ENCODE measurements at regions not wholly inside any gene's neighbourhood (a gene's known extent, or its start where the extent isn't known, plus 50 kb on each side); places are given as distances from the start of the nearest gene placed in this dataset.
A peak's percentile ranks its signal among the peaks of the same experiment; 100 is the strongest.

DNA sequence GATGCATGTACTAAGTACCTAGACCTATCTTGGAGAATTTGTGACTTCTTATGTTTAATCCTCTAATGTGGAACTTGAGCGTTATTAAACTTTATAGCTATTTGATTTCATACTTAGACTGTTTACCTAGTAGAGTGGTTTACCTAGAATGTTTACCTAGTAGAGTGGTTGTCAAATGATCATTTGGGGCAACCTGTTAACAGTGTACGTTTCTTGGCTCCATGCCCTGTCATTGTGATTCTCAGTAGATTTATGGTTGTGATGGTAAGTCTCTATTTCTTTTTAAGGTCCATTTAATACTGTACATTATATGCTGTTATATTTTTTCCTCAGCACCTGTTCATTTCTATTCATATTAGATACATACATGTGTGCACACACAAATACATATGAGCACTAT lies 233.0 kb upstream of the MAD2L1 start:
- Histone ChIP-seq H3K27me3 (ENCODE audit: control insufficient read depth in 2 of 2, insufficient read depth in 2 of 2, low read length in 2 of 2) (no peaks in the 10 kb centered on the region), H3K27ac (ENCODE audit: low read depth in 1 of 2, low read length in 2 of 2) (no peak overlapping the region), H3K4me3 (replicated peaks in 1 of 3; ENCODE audit: low read depth in 2 of 3, low read length in 3 of 3) (no peak overlapping the region), H3K4me1 (ENCODE audit: control insufficient read depth in 1 of 2, insufficient read depth in 2 of 2, low read length in 2 of 2) (peaks cover 0 to 5% of the 10 kb centered on the region in 2 donors), H4K20me1 (ENCODE audit: insufficient read depth, low read length) (no peaks in the 10 kb centered on the region), H3K36me3 (replicated peaks in 1 of 2; ENCODE audit: control insufficient read depth in 1 of 2, insufficient read depth in 2 of 2, low read length in 2 of 2) (no peaks in the 10 kb centered on the region), H2AFZ (ENCODE audit: insufficient read depth, low read depth, low read length, poor library complexity, severe bottlenecking) (no peak overlapping the region), H3K4me2 (replicated peaks; ENCODE audit: extremely low read depth, low read length, poor library complexity, severe bottlenecking) (no peak overlapping the region), H3K9ac (ENCODE audit: insufficient read depth, low read length, poor library complexity, severe bottlenecking) (no peak overlapping the region), H3K79me2 (ENCODE audit: insufficient read depth, low read length) (no peaks in the 10 kb centered on the region), H3K9me3 (replicated peaks in 1 of 2; ENCODE audit: control insufficient read depth in 1 of 2, insufficient read depth in 1 of 2, low read length in 2 of 2) (peaks cover 0 to 2% of the 10 kb centered on the region in 2 donors)
- no peak for DNase-seq
- Mint-ChIP-seq H3K4me3 (no peak overlapping the region), H3K4me1 (no peaks in the 10 kb centered on the region), H3K27me3 (ENCODE audit: low read depth in 3 of 3) (peaks cover 0 to 2% (median 0%) of the 10 kb centered on the region in 3 donors), H3K36me3 (no peaks in the 10 kb centered on the region), H3K9me3 (peaks cover 0 to 14% (median 3%) of the 10 kb centered on the region in 7 donors), H3K27ac (peak overlapping the region in 1 of 7 donors; percentile 8)
- TF ChIP-seq, protein P1, sequence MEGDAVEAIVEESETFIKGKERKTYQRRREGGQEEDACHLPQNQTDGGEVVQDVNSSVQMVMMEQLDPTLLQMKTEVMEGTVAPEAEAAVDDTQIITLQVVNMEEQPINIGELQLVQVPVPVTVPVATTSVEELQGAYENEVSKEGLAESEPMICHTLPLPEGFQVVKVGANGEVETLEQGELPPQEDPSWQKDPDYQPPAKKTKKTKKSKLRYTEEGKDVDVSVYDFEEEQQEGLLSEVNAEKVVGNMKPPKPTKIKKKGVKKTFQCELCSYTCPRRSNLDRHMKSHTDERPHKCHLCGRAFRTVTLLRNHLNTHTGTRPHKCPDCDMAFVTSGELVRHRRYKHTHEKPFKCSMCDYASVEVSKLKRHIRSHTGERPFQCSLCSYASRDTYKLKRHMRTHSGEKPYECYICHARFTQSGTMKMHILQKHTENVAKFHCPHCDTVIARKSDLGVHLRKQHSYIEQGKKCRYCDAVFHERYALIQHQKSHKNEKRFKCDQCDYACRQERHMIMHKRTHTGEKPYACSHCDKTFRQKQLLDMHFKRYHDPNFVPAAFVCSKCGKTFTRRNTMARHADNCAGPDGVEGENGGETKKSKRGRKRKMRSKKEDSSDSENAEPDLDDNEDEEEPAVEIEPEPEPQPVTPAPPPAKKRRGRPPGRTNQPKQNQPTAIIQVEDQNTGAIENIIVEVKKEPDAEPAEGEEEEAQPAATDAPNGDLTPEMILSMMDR (IDR thresholded peaks at IDR 0.05): no peak
- WGBS (ENCODE audit: insufficient coverage): 60% methylated on average over 1 of the region's 2 CpGs
- intact Hi-C loops (cut with micrococcal nuclease): no loop called here

- Mint-ChIP-seq H3K27ac (no peak overlapping the region), H3K27me3 (ENCODE audit: low read depth in 3 of 3) (no peaks in the 10 kb centered on the region), H3K4me1 (no peaks in the 10 kb centered on the region), H3K9me3 (peaks cover 0 to 4% (median 0%) of the 10 kb centered on the region in 7 donors), H3K36me3 (no peaks in the 10 kb centered on the region), H3K4me3 (no peak overlapping the region)
- H3K9ac ChIP-seq (ENCODE audit: insufficient read depth, low read length, poor library complexity, severe bottlenecking): no peak overlapping the region
- no CpG with 5 or more reads among the region's 4 CpGs for WGBS (ENCODE audit: insufficient coverage)
- no peaks in the 10 kb centered on the region for H3K79me2 ChIP-seq (ENCODE audit: insufficient read depth, low read length)
- no peak for DNase-seq
- no peaks in the 10 kb centered on the region for H3K27me3 ChIP-seq (ENCODE audit: control insufficient read depth in 2 of 2, insufficient read depth in 2 of 2, low read length in 2 of 2)
- H3K4me2 ChIP-seq (replicated peaks; ENCODE audit: extremely low read depth, low read length, poor library complexity, severe bottlenecking): no peak overlapping the region
- TF ChIP-seq, protein P1 (IDR thresholded peaks at IDR 0.05): no peak
- intact Hi-C loops (cut with micrococcal nuclease): no loop called here
- H3K4me3 ChIP-seq (replicated peaks in 1 of 3; ENCODE audit: low read depth in 2 of 3, low read length in 3 of 3): no peak overlapping the region
- no peaks in the 10 kb centered on the region for H3K4me1 ChIP-seq (ENCODE audit: control insufficient read depth in 1 of 2, insufficient read depth in 2 of 2, low read length in 2 of 2)
- H3K9me3 ChIP-seq (replicated peaks in 1 of 2; ENCODE audit: control insufficient read depth in 1 of 2, insufficient read depth in 1 of 2, low read length in 2 of 2): no peaks in the 10 kb centered on the region
- no peaks in the 10 kb centered on the region for H3K36me3 ChIP-seq (replicated peaks in 1 of 2; ENCODE audit: control insufficient read depth in 1 of 2, insufficient read depth in 2 of 2, low read length in 2 of 2)
- no peak overlapping the region for H2AFZ ChIP-seq (ENCODE audit: insufficient read depth, low read depth, low read length, poor library complexity, severe bottlenecking)
- H4K20me1 ChIP-seq (ENCODE audit: insufficient read depth, low read length): no peaks in the 10 kb centered on the region
- no peak overlapping the region for H3K27ac ChIP-seq (ENCODE audit: low read depth in 1 of 2, low read length in 2 of 2)
Observed at GRCh38 chr4:120293341-120293740, 226.7 kb upstream of the MAD2L1 start.
